Endothelial cell of umbilical vein (primary cell): ENCODE measurements at regions not wholly inside any gene's neighbourhood (a gene's known extent, or its start where the extent isn't known, plus 50 kb on each side); places are given as distances from the start of the nearest gene placed in this dataset.

Experiments
- BruUV-seq: library from RNA; stranded (reverse); fragments of 400-500 nt; replicated peaks from 2 replicates; lab custom pipeline; 2021; lab: Mats Ljungman, UMichigan
- CTCF ChIA-PET: fragments of 300-600, 350-600 bp; sonication (Branson Sonifier 250); formaldehyde crosslinking; loops from one replicate; lab custom pipeline; 2021; ENCODE audit warnings: antibody characterized with exemption, inconsistent platforms; lab: Charles Lee
- POLR2A ChIA-PET: fragments of 300-600, 350-600 bp; sonication (Branson Sonifier 250); formaldehyde crosslinking; loops from one replicate; lab custom pipeline; 2021; ENCODE audit warnings: antibody characterized with exemption, inconsistent platforms; lab: Charles Lee
- DNase-seq: peaks from one replicate; pipeline ENCODE4 v3.0.0-alpha.2; 2011; ENCODE audit warnings: low read depth, low spot score
- FAIRE-seq: peaks from 2 replicates; lab custom pipeline; 2011; peaks lifted over from hg19 to GRCh38; lab: Jason Lieb, UNC
- H2AFZ ChIP-seq: 2 replicates; pipeline ENCODE4 v1.6.0; 2012; ENCODE audit warnings: low read depth, low read length, control low read depth, inconsistent platforms
- H3K27ac ChIP-seq: 2 replicates; pipeline ENCODE4 v1.5.1; 2011; ENCODE audit warnings: low read depth, mild to moderate bottlenecking, control low read depth, low read length, moderate library complexity; ENCODE audit not compliant: insufficient read depth
- H3K27me3 ChIP-seq, 2 experiments: 2 replicates each; pipeline versions ENCODE4 v1.6.0 to v1.6.1; 2011; ENCODE audit warnings: low read length in 2 of 2, mixed read lengths in 1 of 2; ENCODE audit not compliant: control insufficient read depth in 2 of 2, insufficient read depth in 2 of 2
- H3K36me3 ChIP-seq, 2 experiments: 2 replicates in 1 of 2; 3 replicates in 1 of 2; pipeline ENCODE4 v1.5.1; 2011; ENCODE audit warnings: low read length in 2 of 2, mild to moderate bottlenecking in 1 of 2, moderate library complexity in 1 of 2; ENCODE audit not compliant: control insufficient read depth in 2 of 2, insufficient read depth in 2 of 2; ENCODE audit errors: extremely low read depth in 1 of 2
- H3K4me1 ChIP-seq: 3 replicates; pipeline ENCODE4 v1.5.1; 2011; ENCODE audit warnings: mild to moderate bottlenecking, low read length; ENCODE audit not compliant: control insufficient read depth, insufficient read depth; ENCODE audit errors: extremely low read depth
- H3K4me2 ChIP-seq: 2 replicates; pipeline ENCODE4 v1.6.1; 2011; ENCODE audit warnings: low read length, control low read depth, mixed read lengths; ENCODE audit not compliant: insufficient read depth
- H3K4me3 ChIP-seq, 3 experiments: fragments of 200-600 bp in 1 of 3; sonication (generic), shearing (Covaris generic) in 1 of 3; replicated peaks in 1 of 3; 2 replicates each; pipeline ENCODE4 v1.5.1; 2011 to 2016; ENCODE audit warnings: control low read depth in 3 of 3, low read length in 3 of 3, mild to moderate bottlenecking in 2 of 3, inconsistent platforms in 1 of 3, low read depth in 1 of 3, moderate library complexity in 1 of 3; ENCODE audit not compliant: insufficient read depth in 1 of 3
- H3K79me2 ChIP-seq: 2 replicates; pipeline ENCODE4 v1.6.0; 2012; ENCODE audit warnings: low read length, inconsistent platforms; ENCODE audit not compliant: control insufficient read depth, insufficient read depth
- H3K9ac ChIP-seq: replicated peaks from 2 replicates; pipeline ENCODE3; 2011; ENCODE audit warnings: low read length, control low read depth; ENCODE audit not compliant: insufficient read depth; ENCODE audit errors: extremely low read depth
- H3K9me1 ChIP-seq: replicated peaks from 3 replicates; pipeline ENCODE4 v1.6.0; 2011; ENCODE audit warnings: mild to moderate bottlenecking, low read length; ENCODE audit not compliant: control insufficient read depth, insufficient read depth; ENCODE audit errors: extremely low read depth
- H3K9me3 ChIP-seq: replicated peaks from 2 replicates; pipeline ENCODE4 v1.5.1; 2012; ENCODE audit warnings: low read length, inconsistent platforms; ENCODE audit not compliant: control insufficient read depth, insufficient read depth
- H4K20me1 ChIP-seq: replicated peaks from 2 replicates; pipeline ENCODE3; 2011; ENCODE audit warnings: mild to moderate bottlenecking, low read length; ENCODE audit not compliant: control insufficient read depth, insufficient read depth; ENCODE audit errors: extremely low read depth
- CTCF ChIP-seq, 2 donors: IDR thresholded peaks; 1 replicate in 1 of 2; 2 replicates in 1 of 2; pipeline ENCODE4 v1.5.1; 2011; ENCODE audit warnings: low read length in 2 of 2, mild to moderate bottlenecking in 2 of 2, moderate library complexity in 2 of 2, control low read depth in 1 of 2, inconsistent platforms in 1 of 2, low read depth in 1 of 2; ENCODE audit not compliant: insufficient read depth in 1 of 2; ENCODE audit errors: extremely low read depth in 1 of 2
- EZH2 ChIP-seq: IDR thresholded peaks from 2 replicates; pipeline ENCODE4 v1.6.1; 2012; ENCODE audit warnings: borderline replicate concordance, low read depth, mild to moderate bottlenecking, moderate library complexity, low read length, inconsistent platforms; ENCODE audit not compliant: severe bottlenecking
- FOS ChIP-seq: IDR thresholded peaks from 2 replicates; pipeline ENCODE4 v1.6.1; 2011; ENCODE audit warnings: mild to moderate bottlenecking, low read length, moderate library complexity, borderline replicate concordance; ENCODE audit not compliant: insufficient read depth
- GATA2 ChIP-seq: IDR thresholded peaks from 2 replicates; pipeline ENCODE4 v1.7.0; 2011; ENCODE audit warnings: low read depth, mild to moderate bottlenecking, moderate library complexity, mixed read lengths, low read length; ENCODE audit not compliant: insufficient read length, insufficient read depth
- JUN ChIP-seq: IDR thresholded peaks from 2 replicates; pipeline ENCODE4 v1.6.1; 2011; ENCODE audit warnings: borderline replicate concordance, low read depth; ENCODE audit not compliant: insufficient read length, insufficient read depth
- MAX ChIP-seq: IDR thresholded peaks from 2 replicates; pipeline ENCODE4 v1.6.1; 2011; ENCODE audit not compliant: insufficient read depth, insufficient read length
- MYC ChIP-seq: IDR thresholded peaks from one replicate; pipeline ENCODE4 v1.6.1; 2011; ENCODE audit warnings: mild to moderate bottlenecking, low read depth, low read length
- POLR2A ChIP-seq: IDR thresholded peaks from 2 replicates; pipeline ENCODE4 v1.6.1; 2012; ENCODE audit warnings: low read depth, mild to moderate bottlenecking, control low read depth, low read length
- POLR2AphosphoS5 ChIP-seq: IDR thresholded peaks from 2 replicates; pipeline ENCODE4 v1.6.1; 2012; ENCODE audit warnings: low read depth, mild to moderate bottlenecking, control low read depth, low read length, moderate library complexity; ENCODE audit not compliant: insufficient read depth
- dilution Hi-C: fragments of 300-500 bp; cut with MboI; formaldehyde crosslinking; loops from one replicate; pipeline ENCODE4 v1.15.0; 2019; ENCODE audit warnings: low sequenced_read_pairs; ENCODE audit not compliant: extremely low pct_ligation_motif_present
- intact Hi-C: fragments of 100-400 bp; cut with micrococcal nuclease; formaldehyde crosslinking; loops from one replicate; pipeline ENCODE4 v1.10.0; 2022

GRCh38 chr2:180761224-180761623, 219.2 kb upstream of the UBE2E3 start:
- FAIRE-seq (peak; percentile 91), DNase-seq (peak; percentile 56)
- no peak for TF ChIP-seq MAX
- no peak for TF ChIP-seq JUN
- no peak for TF ChIP-seq POLR2A
- no peak for TF ChIP-seq CTCF (IDR thresholded peaks at IDR 0.05; ENCODE audit: extremely low read depth in 1 of 2, insufficient read depth in 1 of 2, low read depth in 1 of 2, low read length in 2 of 2)
- no peak for TF ChIP-seq MYC
- peak; percentile 52 for TF ChIP-seq POLR2AphosphoS5
- TF ChIP-seq EZH2, result no peak
- peak; percentile 90 for TF ChIP-seq FOS
- peak; percentile 97 for TF ChIP-seq GATA2
- Histone ChIP-seq H3K9me3 (no peaks in the 10 kb centered on the region), H4K20me1 (no peaks in the 10 kb centered on the region), H3K4me2 (no peak overlapping the region), H3K27me3 (no peaks in the 10 kb centered on the region), H3K4me3 (no peak overlapping the region), H3K27ac (no peak overlapping the region), H3K9ac (no peak overlapping the region), H3K36me3 (no peaks in the 10 kb centered on the region), H2AFZ (no peak overlapping the region), H3K79me2 (no peaks in the 10 kb centered on the region), H3K9me1 (no peaks in the 10 kb centered on the region), H3K4me1 (peaks cover 7% of the 10 kb centered on the region)
- BruUV-seq, result no TSS peak
- intact Hi-C loops (loop anchor here (1.0 kb wide), 1 partner anchor 311 kb away; no protein-coding TSS in a partner anchor), dilution Hi-C loops (no loop called here)
- POLR2A ChIA-PET, result no interaction called here
- CTCF ChIA-PET, result interaction anchor here (0.9 to 1.8 kb wide), 4 partner anchors 32 to 954 kb away, joined by 3 to 6 read pairs (median 4); no protein-coding TSS in a partner anchor
